ENCODE measurements at regions not wholly inside any gene's neighbourhood (a gene's known extent, or its start where the extent isn't known, plus 50 kb on each side); places are given as distances from the start of the nearest gene placed in this dataset.
"Not testable (repeated sequence)": the region's sequence is repeated elsewhere in the genome, so short reads cannot be mapped to it uniquely, and the experiment has no call there.

- no peak for DNase-seq (ENCODE audit: low spot score)
Observed at GRCh38 chr2:16726147-16726546, 60.5 kb upstream of the CYRIA start.

- no peak for DNase-seq (ENCODE audit: low spot score)
Observed at GRCh38 chr2:16725549-16725948, 59.9 kb upstream of the CYRIA start.

DNA sequence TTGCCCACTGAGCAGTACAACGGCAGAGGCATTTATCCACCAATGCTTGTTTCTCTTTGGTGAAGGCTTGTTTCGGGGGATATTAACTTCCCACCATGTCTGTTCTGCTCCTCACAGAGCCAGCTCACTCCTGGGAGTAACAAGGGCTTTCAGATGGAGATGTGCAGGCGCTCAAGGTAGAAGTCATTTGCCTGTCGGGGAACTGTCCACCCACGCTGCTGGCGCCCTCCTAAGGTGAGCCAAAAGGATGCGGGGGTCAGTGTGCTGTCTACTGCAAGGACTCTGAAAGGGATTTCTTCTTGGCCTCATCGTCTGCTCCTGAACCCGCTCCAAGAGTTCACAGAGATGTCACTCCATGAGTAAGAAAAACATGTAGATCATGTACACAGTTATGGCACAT, 57.0 kb upstream of the CYRIA start:
- no peak for DNase-seq (ENCODE audit: low spot score)

DNA sequence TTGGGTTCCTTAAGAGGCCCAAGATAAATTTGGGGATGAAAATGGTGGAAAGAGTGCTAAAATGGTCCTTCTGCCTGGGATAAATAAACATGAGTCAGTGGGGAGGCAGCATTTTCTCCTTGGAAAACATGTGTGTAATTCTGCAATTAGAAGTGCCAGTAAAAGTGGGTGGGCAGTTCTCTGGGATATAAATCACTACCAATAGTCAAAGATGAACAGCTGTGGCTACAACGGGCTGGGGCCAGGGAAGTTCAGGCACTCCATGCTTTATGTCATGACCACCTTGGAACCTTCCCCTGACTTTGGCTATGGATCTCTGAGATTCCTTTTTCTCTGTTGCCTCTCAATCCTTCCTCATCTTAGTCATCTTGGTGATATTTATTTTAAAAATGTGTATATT, 56.5 kb upstream of the CYRIA start:
- DNase-seq (ENCODE audit: low spot score): no peak

DNA sequence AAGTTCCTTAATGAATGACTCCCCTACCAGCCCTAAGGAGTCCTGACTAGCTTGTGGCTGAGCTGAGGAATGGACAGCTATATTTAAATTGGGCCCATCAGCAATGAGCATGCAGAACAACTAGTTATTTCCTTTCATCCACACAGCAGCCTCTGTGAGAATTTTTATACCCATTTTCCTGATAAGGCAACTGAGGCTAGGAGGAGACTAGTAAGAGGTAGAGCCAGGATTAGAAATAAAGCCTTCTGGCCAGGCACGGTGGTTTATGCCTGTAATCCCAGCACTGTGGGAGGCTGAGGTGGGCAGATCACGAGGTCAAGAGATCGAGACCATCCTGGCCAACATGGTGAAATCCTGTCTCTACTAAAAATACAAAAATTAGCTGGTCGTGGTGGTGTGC, 55.9 kb upstream of the CYRIA start:
- not testable (repeated sequence) for DNase-seq (ENCODE audit: low spot score)

DNA sequence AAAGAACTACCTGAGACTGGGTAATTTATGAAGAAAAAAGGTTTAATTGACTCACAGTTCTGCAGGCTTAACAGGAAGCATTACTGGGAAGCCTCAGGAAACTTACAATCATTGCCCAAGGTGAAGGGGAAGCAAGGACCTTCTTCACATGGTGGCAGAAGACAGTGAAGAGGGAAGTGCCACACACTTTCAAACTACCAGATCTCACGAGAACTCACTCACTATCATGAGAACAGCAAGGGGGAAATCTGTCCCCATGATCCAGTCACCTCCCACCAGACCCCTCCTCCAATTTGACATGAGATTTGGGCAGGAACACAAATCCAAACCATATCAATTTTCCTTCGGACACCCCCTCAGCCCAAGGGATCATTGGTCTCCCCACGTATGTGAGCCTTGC, 55.1 kb upstream of the CYRIA start:
- not testable (repeated sequence) for DNase-seq (ENCODE audit: low spot score)

GRCh38 chr2:16719485-16719808, 53.8 kb upstream of the CYRIA start:
- DNase-seq (ENCODE audit: low spot score): no peak

- no peak for DNase-seq (ENCODE audit: low spot score)
Observed at GRCh38 chr2:16718576-16719484, 53.2 kb upstream of the CYRIA start.

DNA sequence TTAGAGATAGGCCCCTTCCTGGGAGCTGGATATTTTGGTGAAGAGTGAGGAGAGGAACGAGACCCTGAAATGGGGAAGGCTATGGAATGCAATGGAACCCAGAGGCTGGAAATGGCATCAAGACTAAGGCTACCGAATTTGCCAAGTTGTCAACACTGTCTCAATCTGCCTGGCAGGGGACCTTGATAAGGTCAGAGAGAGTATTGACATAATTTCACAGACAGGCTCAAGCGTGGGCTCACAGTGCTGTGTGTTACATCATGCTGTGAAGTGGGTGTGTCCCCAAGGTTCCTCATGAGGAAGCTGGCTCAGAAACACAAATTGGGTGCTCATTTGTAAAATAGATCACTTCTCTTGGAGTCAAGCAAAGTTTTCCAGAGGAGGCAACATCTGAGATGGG, 51.8 kb upstream of the CYRIA start:
- no peak for DNase-seq (ENCODE audit: low spot score)

DNA sequence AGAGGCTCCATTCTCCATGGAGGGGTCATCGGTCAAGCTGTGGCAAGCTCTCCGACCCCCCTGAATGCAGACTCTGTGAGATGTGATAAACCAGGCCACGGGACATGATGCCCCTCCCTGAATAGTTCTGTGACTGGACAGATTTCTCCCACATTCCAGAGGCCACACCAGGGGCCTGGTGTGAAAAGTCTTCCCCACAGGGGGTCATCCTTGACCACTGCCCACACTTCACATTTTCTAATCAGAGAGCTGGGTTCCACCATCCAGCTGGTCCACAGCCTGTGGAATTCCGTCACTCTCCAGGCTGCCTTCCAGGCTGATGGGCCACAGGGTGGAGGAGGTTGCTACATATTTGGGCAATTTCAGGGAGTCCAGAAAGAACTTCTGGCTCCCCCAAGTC, 51.3 kb upstream of the CYRIA start:
- no peak for DNase-seq (ENCODE audit: low spot score)

- DNase-seq (ENCODE audit: low spot score): no peak
Observed at GRCh38 chr2:16716024-16716423, 50.4 kb upstream of the CYRIA start.

Data from ecto neural progenitor cell (in vitro differentiated cells).